ENCODE measurements at regions not wholly inside any gene's neighbourhood (a gene's known extent, or its start where the extent isn't known, plus 50 kb on each side); places are given as distances from the start of the nearest gene placed in this dataset.
A peak's percentile ranks its signal among the peaks of the same experiment; 100 is the strongest.

DNA sequence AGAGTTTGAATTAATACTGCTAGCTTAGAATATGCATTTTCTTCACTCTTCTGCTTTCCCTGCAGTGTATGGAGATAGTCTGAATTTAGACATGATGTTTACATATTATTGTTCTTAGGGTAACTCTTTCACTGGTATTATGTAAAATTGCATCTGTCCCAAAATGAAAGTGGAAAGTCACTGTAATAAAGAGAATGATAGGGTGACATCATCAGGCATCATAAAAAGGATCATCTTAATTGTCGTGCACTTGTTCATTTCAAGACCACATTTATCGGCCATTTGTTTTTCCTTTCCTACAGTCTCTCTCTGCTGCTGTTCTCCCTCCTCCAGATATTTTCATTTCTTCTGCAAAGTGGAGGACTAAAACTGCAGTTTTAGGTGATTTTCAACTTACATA is 61.9 kb upstream of the ZNF281 start:
- H3K36me3 Mint-ChIP-seq: no peaks in the 10 kb centered on the region
- H3K27ac Mint-ChIP-seq: no peak overlapping the region
- DNase-seq: no peak
- Histone ChIP-seq H3K27me3 (ENCODE audit: insufficient read depth, low read length, poor library complexity, severe bottlenecking) (no peaks in the 10 kb centered on the region), H3K4me1 (ENCODE audit: insufficient read depth, low read length) (no peaks in the 10 kb centered on the region), H3K27ac (ENCODE audit: low read depth, low read length) (no peak overlapping the region), H3K36me3 (ENCODE audit: insufficient read depth, low read length) (no peaks in the 10 kb centered on the region), H3K4me3 (ENCODE audit: low read length) (no peak overlapping the region), H3K9me3 (ENCODE audit: low read length) (no peaks in the 10 kb centered on the region)
- H3K9me3 Mint-ChIP-seq: no peaks in the 10 kb centered on the region
- ChIA-PET POLR2A (no interaction called here), CTCF (no interaction called here)
- peak overlapping the region in 2 of 7 donors; percentile 12 to 33 for H3K4me3 Mint-ChIP-seq
- H3K27me3 Mint-ChIP-seq: peaks cover 4 to 5% of the 10 kb centered on the region in 2 donors
- H3K4me1 Mint-ChIP-seq: peaks cover 15 to 31% (median 30%) of the 10 kb centered on the region in 3 donors

DNA sequence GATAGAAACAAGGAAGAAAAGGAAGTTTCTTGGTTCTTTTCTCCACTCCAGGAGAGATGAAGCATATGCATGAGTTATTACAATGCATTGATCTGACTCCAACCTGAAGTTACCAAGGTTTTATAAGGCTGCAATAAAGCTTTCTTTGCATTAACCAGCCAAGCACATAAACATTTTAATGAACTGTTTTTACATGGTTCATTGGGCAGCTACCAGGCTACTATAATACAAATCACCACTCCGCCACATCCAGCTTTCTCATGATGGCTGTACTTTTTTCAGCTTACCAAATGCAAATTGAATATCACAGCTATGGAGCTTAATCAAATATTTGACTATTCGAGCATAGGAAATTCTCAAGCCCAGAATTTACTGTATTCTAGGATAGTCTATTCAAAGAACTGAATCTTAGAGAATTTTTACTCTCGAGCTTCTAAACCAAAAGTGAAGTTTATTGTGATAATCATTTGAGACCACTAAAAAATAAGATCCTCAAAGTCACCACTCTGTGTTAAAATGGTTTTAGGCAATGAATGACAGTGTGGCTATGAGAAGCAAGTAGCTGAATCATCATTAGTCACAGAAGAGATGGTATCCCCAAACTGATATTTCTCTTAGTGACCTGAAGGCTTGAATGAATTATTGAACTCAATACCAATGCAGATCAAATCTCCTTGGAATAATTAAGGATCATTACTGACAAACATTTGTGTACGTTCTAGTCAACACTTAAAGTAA is 58.6 kb upstream of the ZNF281 start:
- no peak overlapping the region for H3K4me3 Mint-ChIP-seq
- DNase-seq: no peak
- ChIA-PET CTCF (no interaction called here), POLR2A (interaction anchor here (0.6 kb wide), 1 partner anchor 10 kb away, joined by 3 read pairs; no protein-coding TSS in a partner anchor)
- peaks cover 7 to 22% (median 20%) of the 10 kb centered on the region in 3 donors for H3K4me1 Mint-ChIP-seq
- Histone ChIP-seq H3K27ac (ENCODE audit: low read depth, low read length) (no peak overlapping the region), H3K27me3 (ENCODE audit: insufficient read depth, low read length, poor library complexity, severe bottlenecking) (no peaks in the 10 kb centered on the region), H3K9me3 (ENCODE audit: low read length) (no peaks in the 10 kb centered on the region), H3K4me3 (ENCODE audit: low read length) (no peak overlapping the region), H3K4me1 (ENCODE audit: insufficient read depth, low read length) (no peaks in the 10 kb centered on the region), H3K36me3 (ENCODE audit: insufficient read depth, low read length) (no peaks in the 10 kb centered on the region)
- no peak overlapping the region for H3K27ac Mint-ChIP-seq
- no peaks in the 10 kb centered on the region for H3K9me3 Mint-ChIP-seq
- peaks cover 5 to 7% of the 10 kb centered on the region in 2 donors for H3K27me3 Mint-ChIP-seq
- H3K36me3 Mint-ChIP-seq: no peaks in the 10 kb centered on the region

DNA sequence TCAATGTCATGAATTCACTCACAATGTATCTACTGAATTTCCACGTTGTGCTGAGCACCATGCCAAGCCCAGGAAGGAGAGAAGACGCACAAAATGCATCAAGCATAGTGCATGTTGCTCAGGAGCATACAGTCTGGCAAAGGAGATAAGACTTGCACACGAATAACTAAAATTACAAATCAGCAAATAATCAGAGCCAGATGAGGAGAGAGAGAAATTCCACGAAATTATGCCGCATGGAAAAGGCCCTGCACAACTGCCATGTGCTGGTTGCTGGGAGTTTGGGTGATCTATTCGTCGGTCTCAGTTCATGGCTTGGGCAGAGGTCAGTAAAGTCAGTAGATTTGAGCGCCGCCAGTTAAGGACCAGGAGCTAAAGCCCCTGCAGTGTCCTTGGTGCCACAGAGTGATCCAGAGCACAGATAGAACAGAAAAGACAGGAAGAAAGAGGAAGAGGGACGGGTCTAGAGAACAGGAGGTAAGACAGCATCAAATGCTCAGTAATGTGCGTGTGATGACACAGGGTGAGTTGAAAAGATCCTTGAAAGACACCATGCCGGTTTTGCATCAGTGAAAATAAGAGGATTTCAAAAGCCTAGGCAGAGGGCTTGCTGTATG is 55.1 kb upstream of the ZNF281 start:
- H3K9me3 ChIP-seq (ENCODE audit: low read length): no peaks in the 10 kb centered on the region
- POLR2A ChIA-PET: no interaction called here
- H3K36me3 ChIP-seq (ENCODE audit: insufficient read depth, low read length): no peaks in the 10 kb centered on the region
- H3K27ac ChIP-seq (ENCODE audit: low read depth, low read length): no peak overlapping the region
- no peaks in the 10 kb centered on the region for H3K27me3 ChIP-seq (ENCODE audit: insufficient read depth, low read length, poor library complexity, severe bottlenecking)
- Mint-ChIP-seq H3K36me3 (no peaks in the 10 kb centered on the region), H3K27ac (no peak overlapping the region), H3K4me1 (no peaks in the 10 kb centered on the region), H3K27me3 (peaks cover 0 to 3% of the 10 kb centered on the region in 2 donors), H3K4me3 (no peak overlapping the region), H3K9me3 (no peaks in the 10 kb centered on the region)
- H3K4me1 ChIP-seq (ENCODE audit: insufficient read depth, low read length): no peaks in the 10 kb centered on the region
- CTCF ChIA-PET: no interaction called here
- DNase-seq: no peak
- H3K4me3 ChIP-seq (ENCODE audit: low read length): no peak overlapping the region
